ENCODE measurements at regions not wholly inside any gene's neighbourhood (a gene's known extent, or its start where the extent isn't known, plus 50 kb on each side); places are given as distances from the start of the nearest gene placed in this dataset.

- BruUV-seq (replicated peaks): no TSS peak
- intact Hi-C loops (cut with micrococcal nuclease): loop anchor here (10.0 kb wide), 1 partner anchor 151 kb away; no protein-coding TSS in a partner anchor
- Histone ChIP-seq H3K9me2 (ENCODE audit: insufficient read depth) (no peaks in the 10 kb centered on the region), H3K4me1 (ENCODE audit: control insufficient read depth in 1 of 2, insufficient read depth in 2 of 2, low read length in 2 of 2) (peaks cover 11 to 13% of the 10 kb centered on the region in 2 experiments; a peak in 3 of 4 replicates), H3K9ac (ENCODE audit: low read length) (no peak overlapping the region), H3K79me2 (ENCODE audit: insufficient read depth, low read length) (no peaks in the 10 kb centered on the region), H4K20me1 (ENCODE audit: insufficient read depth) (no peaks in the 10 kb centered on the region), H3K36me3 (ENCODE audit: control insufficient read depth in 1 of 2, insufficient read depth in 2 of 2, low read length in 2 of 2) (no peaks in the 10 kb centered on the region), H2AFZ (ENCODE audit: low read depth, low read length, poor library complexity, severe bottlenecking) (no peak overlapping the region), H3K9me3 (ENCODE audit: control insufficient read depth in 1 of 2, insufficient read depth in 1 of 2, low read depth in 1 of 2, low read length in 2 of 2) (no peaks in the 10 kb centered on the region), H3K27me3 (ENCODE audit: insufficient read depth, low read length) (no peaks in the 10 kb centered on the region), H3K4me2 (ENCODE audit: low read length) (no peak overlapping the region), H3K4me3 (replicated peaks in 1 of 2; ENCODE audit: low read depth in 1 of 2, low read length in 2 of 2) (no peak overlapping the region), H3K27ac (ENCODE audit: low read depth, low read length) (no peak overlapping the region)
- no peak for TF ChIP-seq CEBPB (IDR thresholded peaks at IDR 0.05; ENCODE audit: low read depth)
- TF ChIP-seq ZFX (IDR thresholded peaks at IDR 0.05): no peak
- no peak for TF ChIP-seq POLR2A (IDR thresholded peaks at IDR 0.05; ENCODE audit: borderline replicate concordance, extremely low read depth, insufficient read depth, insufficient read length)
- no peak for TF ChIP-seq REST (IDR thresholded peaks at IDR 0.05; ENCODE audit: low read depth)
- no peak for TF ChIP-seq EZH2 (IDR thresholded peaks at IDR 0.05)
- no peak for TF ChIP-seq ATF3 (IDR thresholded peaks at IDR 0.05)
- TF ChIP-seq SP1 (IDR thresholded peaks at IDR 0.05; ENCODE audit: low read depth): no peak
- no peak for TF ChIP-seq JUND (IDR thresholded peaks at IDR 0.05)
- no peak for TF ChIP-seq FOSL1 (IDR thresholded peaks at IDR 0.05; ENCODE audit: low read depth)
- no peak for TF ChIP-seq ZBTB33 (IDR thresholded peaks at IDR 0.05; ENCODE audit: extremely low read depth, insufficient replicate concordance, low read length)
- no peak for TF ChIP-seq EZH2phosphoT487 (IDR thresholded peaks at IDR 0.05; ENCODE audit: borderline replicate concordance)
- TF ChIP-seq CTCF (IDR thresholded peaks at IDR 0.05 in 2 of 3, conservative IDR thresholded peaks at IDR 0.05 in 1 of 3; ENCODE audit: borderline replicate concordance in 1 of 3, insufficient read depth in 1 of 3, low read depth in 2 of 3, low read length in 2 of 3): no peak
- no peak for TF ChIP-seq TCF7L2 (IDR thresholded peaks at IDR 0.05; ENCODE audit: borderline replicate concordance, extremely low read depth, insufficient read depth, insufficient read length)
- no peak for TF ChIP-seq ELF1 (IDR thresholded peaks at IDR 0.05; ENCODE audit: borderline replicate concordance, low read depth)
- no peak for TF ChIP-seq CBX3 (IDR thresholded peaks at IDR 0.05; ENCODE audit: low read depth)
- RAD21 ChIA-PET (ENCODE audit: low non-redundant PET in 1 of 2, low total read pairs in 2 of 2, uncharacterized antibody in 2 of 2, unreplicated experiment in 2 of 2): no interaction called here
- POLR2A ChIA-PET: no interaction called here
- CTCF ChIA-PET: no interaction called here
- no peak for DNase-seq (ENCODE audit: low read depth, low spot score)
- ATAC-seq: no peak; the same call in 1 of the 2 replicates
Observed at GRCh38 chr6:43924222-43924702, 154.3 kb downstream of the VEGFA start.

All from HCT116 (cell line).